HG03469 (cell line): ENCODE measurements at regions not wholly inside any gene's neighbourhood (a gene's known extent, or its start where the extent isn't known, plus 50 kb on each side); places are given as distances from the start of the nearest gene placed in this dataset.
"Not testable (repeated sequence)": the region's sequence is repeated elsewhere in the genome, so short reads cannot be mapped to it uniquely, and the experiment has no call there.

Source experiments
- ATAC-seq: cut with Tn5 transposase; IDR thresholded peaks from one replicate; pipeline ENCODE4 v1.9.1; 2021; ENCODE audit warnings: mild to moderate bottlenecking, moderate library complexity, moderate number of reproducible peaks; ENCODE audit not compliant: unreplicated experiment

DNA sequence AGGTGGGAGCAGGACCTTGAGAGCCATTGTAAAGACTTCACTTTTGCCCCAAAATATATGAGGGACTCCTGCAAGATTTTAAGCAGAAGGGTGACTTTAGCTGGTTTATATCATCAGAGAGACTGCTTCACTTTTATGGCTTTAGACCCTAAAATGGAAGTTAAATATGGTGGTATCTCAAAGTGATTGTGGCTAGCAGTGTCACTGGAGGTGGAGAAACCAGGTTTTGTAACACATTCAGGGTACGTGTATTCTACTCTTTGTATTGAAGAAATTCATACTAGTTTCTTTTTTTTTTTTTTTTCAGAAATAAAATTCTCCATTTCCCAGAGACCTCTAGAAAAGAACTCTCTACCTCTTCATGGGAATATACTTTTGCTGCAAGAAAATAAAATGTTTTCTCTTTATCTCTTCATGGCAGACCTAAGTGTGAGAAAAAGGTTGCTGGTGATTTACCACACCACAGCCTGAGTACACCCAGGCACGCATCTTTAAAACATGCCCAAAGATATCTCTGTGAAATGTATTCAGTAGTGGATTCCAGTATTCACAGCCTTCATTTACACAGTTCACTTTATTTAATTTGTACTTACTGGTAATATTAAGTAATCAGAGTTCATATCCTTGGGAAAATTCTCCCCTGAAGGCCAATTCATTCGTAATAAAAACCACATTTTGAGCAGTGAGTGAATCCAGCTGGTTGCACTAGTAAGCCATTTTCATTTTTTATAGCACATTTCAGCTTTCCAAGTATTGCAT, 74.3 kb upstream of the GUCY1A1 start:
- no peak for ATAC-seq

DNA sequence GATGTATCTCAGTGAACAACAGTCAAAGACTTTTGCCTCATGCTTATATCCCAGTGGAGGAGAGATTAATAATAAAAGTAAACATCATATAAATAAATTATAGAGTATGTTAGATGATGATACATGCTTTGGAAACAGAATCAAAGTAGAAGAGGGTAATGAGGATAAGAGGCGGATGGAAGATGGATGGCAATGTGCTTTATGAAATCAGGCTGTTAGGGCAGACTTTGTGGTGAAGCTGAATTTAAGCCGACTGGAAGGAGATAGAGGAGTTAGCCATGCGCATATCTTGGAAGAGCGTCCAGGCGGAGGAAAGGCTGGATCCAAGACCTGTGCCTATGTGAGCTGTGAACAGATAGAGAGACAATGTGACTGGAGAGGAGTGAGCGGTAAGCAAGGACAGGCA, 74.9 kb upstream of the GUCY1A1 start:
- no peak for ATAC-seq

DNA sequence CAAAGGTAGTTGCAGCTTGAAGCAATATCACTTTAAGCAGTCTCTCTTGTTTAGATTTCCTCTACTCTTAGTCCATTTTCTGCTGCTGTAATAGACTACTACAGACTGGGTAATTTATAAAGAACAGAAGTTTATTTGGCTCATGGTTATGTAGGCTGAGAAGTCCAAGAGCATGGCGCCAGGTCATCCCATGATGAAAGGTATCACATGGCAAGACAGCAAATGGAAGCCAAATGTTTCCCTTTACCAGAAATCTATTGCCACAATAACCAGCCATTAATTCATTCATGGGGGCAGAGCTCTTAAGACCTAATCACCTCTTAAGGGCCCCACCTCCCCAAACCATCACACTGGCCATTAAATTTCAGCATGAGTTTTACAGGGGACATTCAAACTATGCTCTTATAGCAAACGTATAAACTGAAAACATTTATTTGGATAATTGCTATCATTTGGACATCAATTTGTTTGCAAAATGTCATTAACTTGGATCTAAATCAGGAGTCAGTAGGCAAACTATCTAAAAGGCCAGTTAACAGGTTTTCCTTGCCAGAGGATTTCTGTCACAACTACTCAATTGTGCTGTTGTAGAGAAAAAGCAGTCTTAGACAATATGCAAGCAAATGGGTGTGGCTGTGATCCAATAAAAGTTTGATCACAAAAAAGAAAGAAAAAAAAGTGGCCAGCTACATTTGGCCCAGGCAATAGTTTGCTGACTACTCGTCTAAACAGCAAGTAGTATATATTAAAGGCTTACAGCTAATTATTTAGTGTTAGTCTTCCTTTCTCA, 75.7 kb upstream of the GUCY1A1 start:
- no peak for ATAC-seq

DNA sequence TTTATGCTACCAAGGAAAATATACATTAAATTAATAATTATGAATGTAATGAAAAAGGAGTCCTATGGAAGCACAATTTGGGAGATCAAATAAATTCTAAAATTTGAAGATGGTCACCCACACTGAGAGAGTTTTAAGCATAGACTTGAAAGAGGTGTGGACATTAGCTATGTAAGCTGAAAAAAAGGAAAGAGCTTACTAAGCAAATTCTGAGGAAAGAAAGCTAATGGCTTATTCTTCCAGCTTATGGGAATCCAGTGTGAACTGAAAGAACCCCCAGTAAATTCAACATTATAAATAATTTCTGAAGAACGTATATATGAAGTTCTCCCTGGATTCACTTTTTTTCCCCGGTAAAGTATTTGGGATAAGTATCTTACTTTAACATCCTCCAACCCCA, 78.2 kb upstream of the GUCY1A1 start:
- no peak for ATAC-seq

DNA sequence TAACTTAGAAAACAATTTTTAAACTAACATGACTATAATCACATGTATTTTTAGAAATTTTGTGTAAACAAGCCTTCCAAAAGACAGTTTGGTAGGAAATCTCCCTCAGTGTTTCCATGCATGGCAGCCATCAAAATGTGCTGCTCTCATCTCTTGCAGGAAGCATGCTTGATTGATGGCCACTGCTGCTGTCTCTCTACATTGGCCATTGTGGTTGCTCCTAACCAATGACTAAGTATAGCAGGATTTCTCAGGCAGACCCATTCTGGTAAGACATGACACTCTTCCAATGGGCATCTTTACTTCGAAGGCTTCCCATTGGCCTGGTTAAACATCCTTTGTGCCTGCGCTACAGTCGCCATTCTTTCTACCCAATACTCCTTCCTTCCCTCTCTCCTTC, 78.9 kb upstream of the GUCY1A1 start:
- ATAC-seq: no peak

DNA sequence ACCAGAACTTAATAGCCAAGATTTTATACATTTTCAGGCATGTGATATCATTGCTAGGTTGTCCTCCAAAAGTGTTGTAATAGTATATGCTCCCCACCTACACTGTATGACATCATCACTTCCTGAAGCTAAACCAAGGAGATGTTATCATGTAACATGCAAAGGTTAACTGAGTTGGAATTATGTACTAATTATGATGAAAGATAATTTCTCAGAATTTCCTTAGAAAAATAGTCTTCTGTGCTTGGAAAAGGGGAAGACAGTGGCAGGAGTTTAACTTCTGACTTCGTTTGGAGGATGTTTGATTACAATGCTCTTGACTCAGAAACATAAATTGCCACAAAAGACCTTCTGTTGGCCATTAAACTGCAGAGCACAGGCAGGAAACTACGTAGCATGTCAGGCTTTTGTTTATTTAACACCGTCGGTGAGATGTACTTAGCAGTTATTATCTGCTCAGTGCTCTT, 83.6 kb upstream of the GUCY1A1 start:
- no peak for ATAC-seq

DNA sequence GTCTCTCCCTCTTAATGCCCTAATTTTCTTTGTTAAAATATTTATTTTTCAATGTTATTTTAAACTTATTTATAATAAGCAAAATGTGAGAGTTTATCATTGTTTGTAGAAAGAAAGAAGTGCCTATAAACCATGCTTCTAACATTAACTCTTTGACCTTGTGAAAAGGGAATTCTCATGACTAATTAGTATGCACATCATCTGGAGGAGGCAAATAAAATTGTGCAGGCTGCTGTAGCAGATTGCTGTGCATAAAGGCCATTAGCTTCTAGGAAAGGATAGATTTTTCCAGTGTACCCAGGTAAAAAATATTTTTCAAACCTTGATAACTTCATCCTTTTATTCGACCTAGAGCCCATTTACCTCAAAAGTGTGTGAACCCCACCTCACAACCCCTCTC, 84.6 kb upstream of the GUCY1A1 start:
- ATAC-seq: no peak

DNA sequence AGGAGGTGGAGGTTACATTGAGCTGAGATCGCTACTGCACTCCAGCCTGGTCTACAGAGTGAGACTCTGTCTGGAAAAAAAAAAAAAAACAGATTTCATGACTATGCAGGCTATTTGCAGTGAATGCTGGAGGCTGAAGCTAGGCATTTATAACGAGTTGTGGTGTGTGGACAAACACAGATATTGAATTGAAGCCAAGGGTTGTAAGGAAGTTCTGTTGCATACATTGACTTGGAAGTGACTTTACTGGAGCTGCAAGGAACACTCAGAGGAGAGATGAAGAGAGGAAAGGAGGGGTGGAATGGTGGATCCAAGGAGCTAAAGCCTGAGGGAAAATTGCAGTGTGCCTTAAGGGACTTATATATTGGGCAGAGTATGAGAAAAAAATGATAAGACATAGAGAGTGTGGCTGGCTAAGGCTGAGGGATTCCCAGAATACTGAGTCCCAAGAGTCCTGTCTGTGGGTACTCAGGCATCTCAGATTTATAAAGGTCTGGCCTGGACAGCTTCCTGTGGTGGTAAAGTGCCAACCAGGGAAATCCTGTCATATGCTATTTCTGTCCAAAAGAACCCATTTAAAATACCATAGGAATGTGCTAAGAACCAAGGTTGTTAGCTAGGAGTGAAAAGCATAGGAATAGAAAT, 87.8 kb upstream of the GUCY1A1 start:
- ATAC-seq: no peak

DNA sequence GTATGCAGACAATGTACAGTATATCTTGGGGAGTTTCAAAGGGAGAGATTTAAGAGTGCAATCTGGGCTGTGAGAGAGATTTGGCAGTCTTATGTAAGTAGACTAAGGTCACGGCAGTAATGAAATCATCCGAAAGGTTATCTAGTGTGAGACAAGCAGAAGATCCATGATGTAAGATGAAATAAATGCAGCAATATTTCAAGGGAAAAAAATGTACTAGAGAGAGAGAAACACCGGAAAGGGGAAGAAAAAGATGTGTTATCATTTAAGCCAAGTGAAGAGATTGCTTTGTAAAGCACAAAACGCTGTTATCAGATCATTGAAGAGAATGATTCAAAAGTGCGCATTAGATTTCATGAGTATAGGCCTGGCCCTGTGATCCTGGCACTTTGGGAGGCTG, 88.4 kb upstream of the GUCY1A1 start:
- ATAC-seq: no peak

DNA sequence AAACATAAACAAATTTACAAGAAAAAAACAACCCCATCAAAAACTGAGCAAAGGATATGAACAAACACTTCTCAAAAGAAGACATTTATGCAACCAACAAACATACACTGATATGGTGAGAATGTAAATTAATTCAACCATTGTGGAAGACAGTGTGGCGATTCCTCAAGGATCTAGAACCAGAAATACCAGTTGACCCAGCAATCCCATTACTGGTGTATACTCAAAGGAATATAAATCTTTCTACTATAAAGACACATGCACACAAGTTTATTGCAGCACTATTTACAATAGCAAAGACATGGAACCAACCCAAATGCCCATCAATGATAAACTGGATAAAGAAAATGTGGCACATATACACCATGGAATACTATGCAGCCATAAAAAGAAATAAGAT, 92.3 kb upstream of the GUCY1A1 start:
- not testable (repeated sequence) for ATAC-seq

DNA sequence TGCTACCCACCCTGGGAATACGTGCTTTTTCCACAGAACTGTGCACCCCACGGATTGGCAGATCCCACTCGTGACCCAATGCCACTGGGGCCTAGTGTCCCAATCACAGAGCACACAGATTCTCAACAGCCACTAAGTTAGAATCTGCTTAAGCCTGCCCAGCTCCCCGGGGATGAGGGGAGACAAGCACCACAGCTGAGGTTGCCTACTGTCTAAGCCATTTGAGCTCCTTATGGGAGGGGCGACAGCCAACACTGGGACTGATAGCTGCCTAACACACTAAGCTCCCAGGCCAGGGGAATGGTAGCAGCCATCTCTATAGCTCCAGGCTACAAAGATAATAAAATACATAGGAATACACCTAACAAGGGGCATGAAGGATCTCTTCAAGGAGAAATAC, 93.5 kb upstream of the GUCY1A1 start:
- ATAC-seq: no peak

DNA sequence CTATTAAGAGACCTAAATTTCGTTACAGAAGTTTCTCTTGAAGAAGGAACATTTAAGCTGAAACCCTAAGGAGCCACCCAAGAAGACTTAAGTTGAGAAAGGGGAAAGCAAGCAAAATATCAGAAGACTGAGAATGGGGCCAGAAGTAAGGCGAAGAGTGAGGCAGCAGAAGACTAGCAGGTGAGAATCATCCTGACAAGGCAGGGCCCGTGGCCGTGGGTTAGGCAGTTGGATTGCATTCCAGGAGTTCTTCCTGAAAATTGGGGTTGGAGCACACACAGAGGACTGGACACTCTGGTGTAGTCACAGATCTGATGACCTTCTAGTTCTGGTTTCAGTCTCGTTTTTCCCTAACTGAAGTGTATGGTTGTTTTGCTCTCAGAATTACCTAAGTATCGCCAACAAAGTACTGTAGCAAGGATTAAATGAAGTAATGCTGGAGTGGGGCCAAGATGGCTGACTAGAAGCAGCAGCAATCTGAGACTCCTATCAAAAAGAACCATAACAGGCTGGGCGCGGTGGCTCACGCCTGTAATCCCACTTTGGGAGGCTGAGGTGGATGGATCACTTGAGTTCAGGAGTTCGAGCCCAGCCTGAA, 94.4 kb upstream of the GUCY1A1 start:
- no peak for ATAC-seq

DNA sequence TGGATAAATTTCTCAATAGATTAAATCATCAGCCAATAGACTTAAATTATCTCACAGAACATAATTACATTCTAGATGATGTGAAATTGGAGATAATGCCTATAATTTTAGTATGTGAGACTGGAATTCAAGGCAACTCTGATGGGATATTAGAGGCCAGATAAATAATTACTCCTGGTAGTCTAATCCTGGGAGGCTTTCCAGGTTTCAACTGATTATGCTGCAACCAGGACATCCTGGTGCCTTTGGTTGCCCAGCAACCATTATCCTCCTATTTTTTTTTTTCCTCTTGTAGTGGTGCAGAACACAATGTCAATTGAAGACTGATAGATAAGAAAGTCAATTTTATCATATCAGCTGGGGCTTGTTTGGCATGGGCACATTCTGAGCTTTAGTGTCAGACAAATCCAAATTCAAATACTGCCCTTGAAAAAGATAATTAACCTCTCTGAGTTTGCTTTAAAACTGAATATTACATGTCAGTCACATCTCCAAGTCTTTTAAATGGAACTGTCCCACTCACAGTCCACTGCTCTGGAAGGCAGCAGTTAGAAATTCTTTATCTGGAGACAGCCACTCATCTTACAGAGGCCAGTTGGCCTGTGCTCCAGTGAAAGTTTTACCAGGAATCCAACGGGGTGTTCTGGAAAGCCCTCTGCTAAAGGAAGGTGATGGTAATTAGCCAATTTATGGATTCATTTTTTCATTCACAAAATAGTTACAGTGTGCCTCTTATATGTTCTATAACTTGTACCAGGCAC, 95.3 kb upstream of the GUCY1A1 start:
- ATAC-seq: no peak

DNA sequence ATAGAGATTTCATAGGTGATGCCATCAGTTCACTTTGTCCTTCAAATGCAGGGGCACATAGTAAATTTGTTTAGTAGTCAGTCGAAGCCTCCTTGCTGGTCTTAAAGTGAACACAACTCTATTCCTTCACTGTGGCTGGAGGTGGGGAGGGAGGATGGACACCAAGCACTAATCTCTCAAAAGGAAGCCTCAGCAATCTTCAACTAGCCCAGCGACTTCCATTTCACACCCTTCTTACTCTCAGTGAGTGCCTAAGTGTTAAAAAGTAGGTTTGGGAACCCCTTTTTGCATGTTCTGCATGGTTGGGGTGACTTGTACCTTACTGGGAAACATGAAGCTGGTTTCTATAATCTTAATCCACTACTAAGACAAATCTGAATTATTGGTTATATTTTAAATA, 96.0 kb upstream of the GUCY1A1 start:
- ATAC-seq: no peak

DNA sequence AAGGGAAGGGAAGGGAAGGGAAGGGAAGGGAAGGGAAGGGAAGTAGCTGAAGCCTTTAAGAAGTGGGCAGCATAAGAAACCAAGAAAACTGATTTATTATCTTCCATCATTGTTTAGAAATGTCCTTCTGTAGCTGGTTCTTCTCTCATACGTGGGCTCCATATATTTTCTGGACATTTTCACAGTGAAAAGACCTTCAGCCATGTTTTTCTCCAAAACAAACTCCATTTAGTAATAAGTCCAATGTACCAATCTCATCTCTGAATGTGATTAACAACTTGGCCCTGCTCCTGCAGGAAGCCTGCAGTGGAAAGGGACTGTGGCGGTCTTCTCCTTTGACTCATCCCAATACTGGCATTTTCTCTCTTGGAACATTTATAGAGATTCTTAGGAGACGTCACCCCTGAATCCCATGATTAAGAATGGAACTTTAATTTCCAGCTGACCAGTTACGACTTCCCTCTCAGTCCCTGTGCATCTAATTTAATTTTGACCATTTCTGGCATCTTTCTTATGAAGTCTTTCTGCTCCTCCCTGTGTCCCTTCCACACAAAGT, 96.6 kb upstream of the GUCY1A1 start:
- no peak for ATAC-seq

DNA sequence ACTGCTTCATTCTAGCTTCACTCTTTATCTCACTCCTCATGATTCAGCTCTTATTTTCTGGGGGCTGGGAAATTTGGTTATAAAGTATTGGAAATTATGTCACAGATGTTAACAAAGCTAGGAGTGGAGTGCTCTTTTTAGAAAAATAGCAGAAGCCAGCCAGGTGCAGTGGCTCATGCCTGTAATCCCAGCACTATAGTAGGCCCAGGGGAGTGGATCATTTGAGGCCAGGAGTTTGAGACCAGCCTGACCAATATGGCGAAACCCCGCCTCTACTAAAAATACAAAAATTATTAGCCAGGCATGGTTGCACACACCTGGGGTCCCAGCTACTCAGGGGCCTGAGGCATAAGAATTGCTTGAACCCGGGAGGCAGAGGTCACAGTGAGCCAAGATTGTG, 97.2 kb upstream of the GUCY1A1 start:
- no peak for ATAC-seq

DNA sequence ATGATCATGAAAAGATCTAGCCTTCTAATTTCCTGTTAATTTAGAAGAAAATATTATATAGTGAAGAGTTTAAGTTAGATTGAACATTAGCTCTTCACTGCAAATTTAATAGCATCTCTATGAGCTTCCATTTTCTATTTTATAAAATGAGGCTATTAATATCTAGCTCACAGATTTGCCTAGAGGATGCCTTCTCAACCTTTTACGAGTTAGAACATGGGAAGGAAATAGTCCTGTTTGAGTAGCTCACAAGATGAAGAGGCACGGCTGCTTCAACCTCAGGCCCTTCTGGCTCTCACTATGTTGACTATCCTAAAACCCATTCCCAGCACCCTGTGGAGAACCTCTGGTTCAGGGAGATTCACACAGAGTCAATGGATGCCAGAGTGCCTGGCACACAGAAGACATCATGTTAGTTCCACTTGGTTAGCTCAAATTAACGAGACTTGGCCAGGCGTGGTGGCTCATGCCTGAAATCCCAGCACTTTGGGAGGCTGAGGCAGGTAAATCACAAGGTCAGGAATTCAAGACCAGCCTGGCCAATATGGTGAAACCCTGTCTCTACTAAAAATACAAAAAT, 97.9 kb upstream of the GUCY1A1 start:
- no peak for ATAC-seq

DNA sequence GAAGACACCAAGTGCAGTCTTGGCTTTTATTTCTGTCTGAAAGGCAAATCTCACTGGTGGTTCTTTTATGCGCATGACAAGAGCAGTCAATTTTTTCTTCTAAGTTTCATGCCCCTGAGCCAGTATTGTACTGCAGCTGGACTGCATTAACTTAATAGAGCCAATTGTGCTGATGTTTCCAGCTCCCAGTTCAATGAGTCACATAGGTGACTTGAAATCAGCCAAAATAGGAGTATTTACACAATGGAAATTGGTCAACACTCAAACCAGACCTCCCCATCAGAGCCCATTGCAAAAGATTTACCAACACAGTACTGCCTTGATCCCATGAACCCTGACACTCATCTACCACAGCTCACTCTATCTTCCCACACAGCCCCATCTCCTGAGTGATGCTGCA, 100.3 kb upstream of the GUCY1A1 start:
- ATAC-seq: no peak

DNA sequence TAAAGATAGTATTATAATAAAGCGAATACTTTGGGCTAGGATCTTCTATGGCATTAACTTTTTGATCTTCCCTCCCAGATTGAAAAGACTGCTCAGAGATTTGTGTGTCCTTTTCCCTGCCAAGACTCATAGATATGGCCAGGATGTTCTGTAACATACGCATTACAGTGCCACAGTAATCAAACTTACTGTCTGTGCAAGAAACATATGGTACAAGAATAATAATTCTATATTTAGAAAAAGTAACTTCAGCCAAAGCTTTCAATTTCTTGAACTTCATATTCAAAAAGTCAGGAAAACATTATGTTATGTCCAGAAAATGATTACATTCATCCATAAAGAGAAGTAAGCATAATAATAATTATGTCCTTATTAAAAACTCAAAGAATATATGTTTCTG, 100.9 kb upstream of the GUCY1A1 start:
- ATAC-seq: no peak

DNA sequence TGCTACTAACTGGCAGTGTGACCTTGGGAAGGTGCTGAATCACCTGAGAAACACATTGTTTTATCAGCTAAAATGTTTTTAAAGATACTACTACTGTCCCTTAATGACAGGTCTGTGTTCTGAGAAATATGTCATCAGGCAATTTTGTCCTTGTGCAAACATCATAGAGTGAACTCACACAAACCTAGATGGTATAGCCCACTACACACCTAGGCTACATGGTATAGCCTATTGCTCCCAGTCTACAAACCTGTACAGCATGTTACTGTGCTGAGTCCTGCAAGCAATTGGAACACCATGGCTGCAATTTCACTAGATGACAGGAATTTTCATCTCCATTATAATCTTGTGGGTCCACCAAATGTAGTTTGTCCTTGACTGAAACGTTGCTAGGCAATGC, 101.3 kb upstream of the GUCY1A1 start:
- no peak for ATAC-seq
